ENCODE measurements at regions not wholly inside any gene's neighbourhood (a gene's known extent, or its start where the extent isn't known, plus 50 kb on each side); places are given as distances from the start of the nearest gene placed in this dataset.
"Not testable (repeated sequence)": the region's sequence is repeated elsewhere in the genome, so short reads cannot be mapped to it uniquely, and the experiment has no call there.

GRCh38 chr14:104398656-104399055 lies 180.9 kb upstream of the C14orf180 start:
- no peaks in the 10 kb centered on the region for H3K9me3 ChIP-seq (ENCODE audit: low read length)
- peaks cover 13% of the 10 kb centered on the region for H3K4me1 ChIP-seq (ENCODE audit: insufficient read depth, low read length)

DNA sequence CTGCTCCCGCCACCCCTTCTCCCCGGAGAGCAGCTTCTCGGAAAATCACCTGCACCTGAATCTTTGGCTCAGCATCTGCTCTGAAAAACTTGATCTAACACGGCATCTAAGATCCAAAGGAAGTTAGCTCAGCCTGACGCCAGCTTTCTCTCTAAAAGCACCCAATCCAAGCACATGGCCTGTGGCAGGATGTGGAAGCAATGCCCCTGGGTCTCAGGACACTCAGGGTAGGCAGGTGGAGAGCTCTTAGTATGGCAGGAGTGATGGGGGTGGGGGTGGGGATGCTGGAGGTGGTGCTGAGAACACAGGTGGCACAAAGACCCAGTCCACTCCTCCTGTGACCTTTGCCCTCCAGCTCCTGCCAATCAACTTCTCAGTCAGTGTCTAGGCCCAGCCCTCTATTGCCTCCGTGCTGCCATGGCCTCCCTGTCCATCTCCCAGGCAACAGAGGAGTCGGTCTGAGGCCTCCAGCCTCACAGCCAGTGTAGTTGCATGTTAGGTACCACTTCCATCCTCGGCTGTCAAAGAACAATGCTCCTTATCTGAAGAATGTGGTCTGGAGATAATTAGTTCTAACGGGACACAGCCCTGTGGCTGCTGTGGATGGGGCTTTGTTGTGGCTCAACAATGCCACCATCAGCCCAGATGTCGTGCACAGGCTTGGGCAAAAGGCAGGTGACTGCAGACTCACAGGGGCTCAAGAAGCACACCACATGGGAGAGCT lies 180.0 kb upstream of the C14orf180 start:
- Histone ChIP-seq H3K36me3 (ENCODE audit: insufficient read depth, low read length) (no peaks in the 10 kb centered on the region), H3K27me3 (ENCODE audit: insufficient read depth, low read length) (peaks cover 10% of the 10 kb centered on the region), H3K4me3 (ENCODE audit: low read length) (no peak overlapping the region), H2AFZ (ENCODE audit: low read depth, low read length) (no peak overlapping the region), H3K9me3 (ENCODE audit: low read length) (no peaks in the 10 kb centered on the region), H3K4me1 (ENCODE audit: insufficient read depth, low read length) (peaks cover 13% of the 10 kb centered on the region)

More at GRCh38 chr14:104398656-104399055, 180.9 kb upstream of the C14orf180 start:
- Histone ChIP-seq H3K4me3 (ENCODE audit: low read length) (no peak overlapping the region), H2AFZ (ENCODE audit: low read depth, low read length) (no peak overlapping the region), H3K36me3 (ENCODE audit: insufficient read depth, low read length) (no peaks in the 10 kb centered on the region), H3K27me3 (ENCODE audit: insufficient read depth, low read length) (peaks cover 14% of the 10 kb centered on the region)

- Histone ChIP-seq H3K4me1 (ENCODE audit: insufficient read depth, low read length) (peaks cover 13% of the 10 kb centered on the region), H3K4me3 (ENCODE audit: low read length) (no peak overlapping the region), H3K27me3 (ENCODE audit: insufficient read depth, low read length) (peaks cover 6% of the 10 kb centered on the region), H3K9me3 (ENCODE audit: low read length) (no peaks in the 10 kb centered on the region), H2AFZ (ENCODE audit: low read depth, low read length) (no peak overlapping the region), H3K36me3 (ENCODE audit: insufficient read depth, low read length) (no peaks in the 10 kb centered on the region)
These were observed 179.2 kb upstream of the C14orf180 start for GRCh38 chr14:104400355-104400754.

- Histone ChIP-seq H3K9me3 (ENCODE audit: low read length) (no peaks in the 10 kb centered on the region), H2AFZ (ENCODE audit: low read depth, low read length) (no peak overlapping the region), H3K36me3 (ENCODE audit: insufficient read depth, low read length) (no peaks in the 10 kb centered on the region), H3K27me3 (ENCODE audit: insufficient read depth, low read length) (no peaks in the 10 kb centered on the region), H3K4me3 (ENCODE audit: low read length) (no peak overlapping the region), H3K4me1 (ENCODE audit: insufficient read depth, low read length) (peaks cover 13% of the 10 kb centered on the region)
These were observed 177.8 kb upstream of the C14orf180 start for GRCh38 chr14:104401785-104402184.

DNA sequence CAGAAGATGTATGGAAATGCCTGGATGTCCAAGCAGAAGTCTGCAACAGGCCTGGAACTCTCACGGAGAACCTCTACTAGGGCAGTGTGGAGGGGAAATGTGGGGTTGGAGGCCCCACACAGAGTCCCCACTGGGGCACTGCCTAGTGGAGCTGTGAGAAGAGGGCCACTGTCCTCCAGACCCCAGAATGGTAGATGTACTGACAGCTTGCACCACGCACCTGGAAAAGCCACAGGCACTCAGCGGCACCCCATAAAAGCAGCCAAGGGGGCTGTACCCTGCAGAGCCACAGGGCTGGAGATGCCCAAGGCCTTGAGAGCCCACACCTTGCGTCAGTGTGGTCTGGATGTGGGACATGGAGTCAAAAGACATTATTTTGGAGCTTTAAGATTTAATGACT lies 177.3 kb upstream of the C14orf180 start:
- H3K9me3 ChIP-seq (ENCODE audit: low read length); H3K4me3 ChIP-seq (ENCODE audit: low read length); H2AFZ ChIP-seq (ENCODE audit: low read depth, low read length); H3K36me3 ChIP-seq (ENCODE audit: insufficient read depth, low read length); H3K27me3 ChIP-seq (ENCODE audit: insufficient read depth, low read length): not testable (repeated sequence)
- peaks cover 13% of the 10 kb centered on the region for H3K4me1 ChIP-seq (ENCODE audit: insufficient read depth, low read length)

DNA sequence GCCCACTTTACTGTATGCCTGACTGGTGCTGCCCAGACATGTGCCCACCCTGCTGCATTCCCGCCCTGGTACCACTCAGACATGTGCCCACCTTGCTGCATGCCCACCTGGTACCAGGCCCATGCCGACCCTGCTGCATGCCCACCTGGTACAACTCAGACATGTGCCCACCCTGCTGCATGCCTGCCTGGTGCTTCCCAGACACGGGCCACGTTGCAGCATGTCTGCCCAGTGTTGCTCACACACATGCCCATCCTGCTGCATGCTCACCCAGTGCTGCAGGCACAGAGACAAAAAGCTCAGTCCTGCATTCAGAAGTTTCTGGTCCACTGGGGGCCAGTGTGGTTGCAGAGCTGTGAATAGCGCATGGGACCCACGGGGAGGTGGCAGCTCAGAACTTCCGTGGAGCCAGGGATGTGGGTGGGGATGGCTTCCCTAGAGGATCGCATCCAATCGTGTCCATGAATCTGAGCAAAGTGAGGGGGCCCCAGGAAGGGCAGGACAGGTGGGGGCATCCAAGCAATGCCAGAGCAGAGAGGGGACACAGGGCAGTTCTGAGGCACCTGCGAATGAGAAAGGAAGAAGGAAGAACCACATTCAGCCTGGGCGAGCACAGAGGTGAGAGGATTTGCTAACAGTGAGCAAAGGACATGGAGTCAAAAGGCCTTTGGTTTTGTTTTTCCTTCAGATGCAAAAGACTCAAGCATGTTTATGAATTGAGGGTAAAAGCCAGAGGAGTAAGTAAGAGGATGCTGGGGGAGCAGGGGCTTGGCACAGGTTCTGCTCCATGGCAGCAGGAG lies 175.9 kb upstream of the C14orf180 start:
- Histone ChIP-seq H3K4me3 (ENCODE audit: low read length) (no peak overlapping the region), H3K36me3 (ENCODE audit: insufficient read depth, low read length) (no peaks in the 10 kb centered on the region), H3K4me1 (ENCODE audit: insufficient read depth, low read length) (peaks cover 13% of the 10 kb centered on the region), H3K9me3 (ENCODE audit: low read length) (peaks cover 2% of the 10 kb centered on the region), H2AFZ (ENCODE audit: low read depth, low read length) (no peak overlapping the region), H3K27me3 (ENCODE audit: insufficient read depth, low read length) (no peaks in the 10 kb centered on the region)

GRCh38 chr14:104404922-104405321 lies 174.6 kb upstream of the C14orf180 start:
- Histone ChIP-seq H3K27me3 (ENCODE audit: insufficient read depth, low read length) (no peaks in the 10 kb centered on the region), H3K36me3 (ENCODE audit: insufficient read depth, low read length) (no peaks in the 10 kb centered on the region), H3K4me3 (ENCODE audit: low read length) (no peak overlapping the region), H3K9me3 (ENCODE audit: low read length) (peaks cover 7% of the 10 kb centered on the region), H3K4me1 (ENCODE audit: insufficient read depth, low read length) (peaks cover 7% of the 10 kb centered on the region), H2AFZ (ENCODE audit: low read depth, low read length) (no peak overlapping the region)

GRCh38 chr14:104405360-104406226 lies 174.0 kb upstream of the C14orf180 start:
- H3K36me3 ChIP-seq (ENCODE audit: insufficient read depth, low read length), result no peaks in the 10 kb centered on the region
- H2AFZ ChIP-seq (ENCODE audit: low read depth, low read length), result no peak overlapping the region
- H3K4me3 ChIP-seq (ENCODE audit: low read length), result no peak overlapping the region
- peaks cover 7% of the 10 kb centered on the region for H3K9me3 ChIP-seq (ENCODE audit: low read length)
- H3K4me1 ChIP-seq (ENCODE audit: insufficient read depth, low read length), result peaks cover under 1% of the 10 kb centered on the region
- no peaks in the 10 kb centered on the region for H3K27me3 ChIP-seq (ENCODE audit: insufficient read depth, low read length)

GRCh38 chr14:104406831-104407230 lies 172.7 kb upstream of the C14orf180 start:
- Histone ChIP-seq H3K36me3 (ENCODE audit: insufficient read depth, low read length) (no peaks in the 10 kb centered on the region), H3K9me3 (ENCODE audit: low read length) (peaks cover 7% of the 10 kb centered on the region), H3K4me3 (ENCODE audit: low read length) (no peak overlapping the region), H3K4me1 (ENCODE audit: insufficient read depth, low read length) (no peaks in the 10 kb centered on the region), H2AFZ (ENCODE audit: low read depth, low read length) (no peak overlapping the region), H3K27me3 (ENCODE audit: insufficient read depth, low read length) (no peaks in the 10 kb centered on the region)

DNA sequence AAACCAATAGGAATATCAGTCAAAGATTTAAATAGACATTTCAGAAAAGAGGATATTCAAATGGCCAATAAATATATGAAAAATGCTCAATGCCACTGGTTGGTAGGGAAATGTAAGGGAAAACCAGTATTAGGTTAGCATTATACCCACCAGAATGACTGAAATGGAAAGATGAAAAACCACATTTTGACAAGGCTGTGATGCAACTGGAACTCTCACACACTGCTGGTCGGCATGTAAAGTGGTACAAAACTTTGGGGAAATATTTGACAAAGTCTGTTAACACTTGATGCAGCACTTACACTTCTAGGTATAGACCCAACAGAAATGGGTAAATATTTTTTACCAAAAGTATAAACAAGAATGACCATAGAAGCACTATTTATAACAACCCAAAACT lies 163.2 kb upstream of the C14orf180 start:
- Histone ChIP-seq H2AFZ (ENCODE audit: low read depth, low read length) (no peak overlapping the region), H3K27me3 (ENCODE audit: insufficient read depth, low read length) (no peaks in the 10 kb centered on the region), H3K9me3 (ENCODE audit: low read length) (no peaks in the 10 kb centered on the region), H3K36me3 (ENCODE audit: insufficient read depth, low read length) (no peaks in the 10 kb centered on the region), H3K4me1 (ENCODE audit: insufficient read depth, low read length) (peaks cover 5% of the 10 kb centered on the region), H3K4me3 (ENCODE audit: low read length) (no peak overlapping the region)

DNA sequence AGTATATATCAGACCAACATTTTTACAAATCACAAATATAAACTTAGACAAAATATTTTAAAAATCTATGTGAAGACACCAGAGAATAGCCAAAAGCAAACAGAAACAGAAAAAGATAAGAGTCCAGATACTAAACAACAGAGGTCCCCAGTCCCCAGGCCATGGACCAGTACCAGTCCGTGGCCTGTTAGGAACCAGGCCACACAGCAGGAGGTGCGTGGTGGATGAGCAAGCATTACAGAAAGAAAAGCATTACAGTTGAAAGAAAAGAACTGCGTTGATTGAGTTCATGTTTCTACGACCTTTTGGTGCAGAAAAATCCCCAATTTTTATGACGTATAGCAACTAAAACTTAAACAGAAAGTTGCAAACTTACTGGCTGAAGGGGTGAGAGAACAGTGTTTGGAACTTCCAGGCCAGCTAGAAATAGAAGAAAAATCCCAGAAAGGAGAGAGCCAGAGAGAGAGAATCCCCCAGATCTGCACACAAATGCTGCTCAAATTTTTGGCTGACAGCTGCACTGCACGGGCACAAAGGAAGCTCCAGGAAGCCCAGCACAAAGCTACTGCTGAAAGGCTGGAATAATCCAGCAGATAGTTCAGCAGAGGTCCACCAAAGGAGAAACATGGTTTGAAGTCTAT lies 159.6 kb upstream of the C14orf180 start:
- peaks cover 5% of the 10 kb centered on the region for H3K4me1 ChIP-seq (ENCODE audit: insufficient read depth, low read length)

DNA sequence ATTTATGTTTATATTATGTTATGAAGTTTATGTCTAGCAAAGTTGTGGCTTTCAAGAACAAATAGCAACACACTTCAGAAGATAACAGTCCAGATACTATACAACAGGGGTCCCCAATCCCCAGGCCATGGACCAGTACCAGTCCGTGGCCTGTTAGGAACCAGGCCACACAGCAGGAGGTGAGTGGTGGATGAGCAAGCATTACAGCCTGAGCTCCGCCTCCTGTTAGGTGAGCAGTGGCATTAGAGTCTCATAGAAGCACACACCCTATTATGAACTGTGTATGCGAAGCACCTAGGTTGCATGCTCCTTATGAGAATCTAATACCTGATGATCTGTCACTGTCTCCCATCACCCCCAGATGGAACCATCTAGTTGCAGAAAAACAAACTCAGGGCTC lies 159.0 kb upstream of the C14orf180 start:
- H3K27me3 ChIP-seq (ENCODE audit: insufficient read depth, low read length), result peaks cover 22% of the 10 kb centered on the region
- H2AFZ ChIP-seq (ENCODE audit: low read depth, low read length); H3K36me3 ChIP-seq (ENCODE audit: insufficient read depth, low read length); H3K9me3 ChIP-seq (ENCODE audit: low read length); H3K4me3 ChIP-seq (ENCODE audit: low read length); H3K4me1 ChIP-seq (ENCODE audit: insufficient read depth, low read length): not testable (repeated sequence)

More for the DNA sequence above, 159.6 kb upstream of the C14orf180 start:
- H2AFZ ChIP-seq (ENCODE audit: low read depth, low read length), result no peak overlapping the region
- no peaks in the 10 kb centered on the region for H3K9me3 ChIP-seq (ENCODE audit: low read length)
- no peaks in the 10 kb centered on the region for H3K36me3 ChIP-seq (ENCODE audit: insufficient read depth, low read length)
- peaks cover 22% of the 10 kb centered on the region for H3K27me3 ChIP-seq (ENCODE audit: insufficient read depth, low read length)
- H3K4me3 ChIP-seq (ENCODE audit: low read length), result no peak overlapping the region

Data from neuron (in vitro differentiated cells).